H1 (cell line): ENCODE measurements at regions not wholly inside any gene's neighbourhood (a gene's known extent, or its start where the extent isn't known, plus 50 kb on each side); places are given as distances from the start of the nearest gene placed in this dataset.

Experiments
- CTCF ChIP-seq, 3 experiments: IDR thresholded peaks; 1 replicate in 2 of 3; 2 replicates in 1 of 3; pipeline versions ENCODE4 v1.5.1 to v1.6.1; 2011; ENCODE audit warnings: low read length in 3 of 3, mild to moderate bottlenecking in 3 of 3, inconsistent platforms in 2 of 3, low read depth in 1 of 3, moderate library complexity in 1 of 3; ENCODE audit not compliant: insufficient read depth in 1 of 3; ENCODE audit errors: control extremely low read depth in 1 of 3
- EGR1 ChIP-seq: IDR thresholded peaks from 2 replicates; pipeline ENCODE4 v1.6.1; 2011; ENCODE audit warnings: low read depth, low read length, borderline replicate concordance
- EZH2 ChIP-seq: fragments of 200-600 bp; sonication (generic); IDR thresholded peaks from 2 replicates; pipeline ENCODE4 v1.7.1; 2012; ENCODE audit warnings: low read depth, mild to moderate bottlenecking, moderate library complexity, low read length, inconsistent platforms; ENCODE audit not compliant: severe bottlenecking
- JUN ChIP-seq: IDR thresholded peaks from 2 replicates; pipeline ENCODE4 v1.6.1; 2011; ENCODE audit warnings: low read depth, mild to moderate bottlenecking, improper control_type of control experiment, low read length
- SIN3A ChIP-seq, 2 experiments: IDR thresholded peaks in 1 of 2; conservative IDR thresholded peaks in 1 of 2; 2 replicates each; pipeline ENCODE4 v1.6.1; 2011 to 2012; ENCODE audit warnings: low read length in 2 of 2, improper control_type of control experiment in 1 of 2, low read depth in 1 of 2, mild to moderate bottlenecking in 1 of 2
- SP2 ChIP-seq: IDR thresholded peaks from 2 replicates; pipeline ENCODE4 v1.6.1; 2012; ENCODE audit warnings: mild to moderate bottlenecking, low read length, inconsistent platforms

GRCh38 chr2:49796266-49796665 lies 642.0 kb upstream of the FSHR start:
- TF ChIP-seq EZH2 (no peak), EGR1 (no peak), SP2 (no peak), JUN (no peak), CTCF (IDR thresholded peaks at IDR 0.05; ENCODE audit: control extremely low read depth in 1 of 3, insufficient read depth in 1 of 3, low read depth in 1 of 3, low read length in 3 of 3) (no peak), SIN3A (conservative IDR thresholded peaks at IDR 0.05 in 1 of 2, IDR thresholded peaks at IDR 0.05 in 1 of 2; ENCODE audit: low read depth in 1 of 2, low read length in 2 of 2) (no peak)
